ENCODE measurements at regions not wholly inside any gene's neighbourhood (a gene's known extent, or its start where the extent isn't known, plus 50 kb on each side); places are given as distances from the start of the nearest gene placed in this dataset.

DNA sequence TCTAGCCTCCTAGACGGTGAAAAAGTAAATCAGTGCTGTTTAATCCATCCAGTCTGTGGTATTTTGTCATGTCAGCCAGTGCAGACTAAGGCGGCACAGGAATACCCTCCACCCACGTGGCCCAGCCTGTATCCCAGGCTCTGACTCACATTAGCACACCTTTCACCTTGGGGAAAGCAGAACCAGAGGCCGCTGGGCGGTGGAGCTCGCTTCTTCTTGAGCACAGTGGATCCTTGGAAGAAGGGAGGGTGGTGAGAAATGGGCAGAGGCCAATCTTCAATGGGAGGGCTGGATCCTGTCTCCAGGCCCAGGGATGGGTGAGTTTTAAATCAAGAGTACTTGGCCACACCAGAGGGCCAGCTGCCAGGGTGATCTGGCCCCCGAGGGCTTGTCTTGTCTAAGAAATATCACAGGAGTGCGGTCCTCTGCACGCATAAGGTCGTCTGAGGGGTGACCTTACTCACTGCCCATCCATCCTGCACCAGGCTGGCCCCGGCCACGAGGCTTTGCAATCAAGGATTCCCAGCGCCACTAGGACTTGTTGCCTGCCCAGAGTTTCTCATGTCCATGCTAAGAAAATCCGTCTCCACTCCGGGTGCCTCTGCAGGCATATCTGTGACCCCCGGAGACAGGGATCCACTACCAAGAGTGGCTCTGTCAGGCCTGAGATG, 658.5 kb downstream of the BRD1 start:
- Histone ChIP-seq H3K27ac (no peak overlapping the region), H3K4me1 (replicated peaks in 1 of 2) (no peaks in the 10 kb centered on the region), H3K4me3 (no peak overlapping the region), H3K36me3 (replicated peaks in 1 of 2) (no peaks in the 10 kb centered on the region), H3K9me3 (replicated peaks in 1 of 3) (no peaks in the 10 kb centered on the region), H3K27me3 (no peaks in the 10 kb centered on the region)
- TF ChIP-seq POLR2A (IDR thresholded peaks at IDR 0.05), result no peak
- TF ChIP-seq, protein P1, sequence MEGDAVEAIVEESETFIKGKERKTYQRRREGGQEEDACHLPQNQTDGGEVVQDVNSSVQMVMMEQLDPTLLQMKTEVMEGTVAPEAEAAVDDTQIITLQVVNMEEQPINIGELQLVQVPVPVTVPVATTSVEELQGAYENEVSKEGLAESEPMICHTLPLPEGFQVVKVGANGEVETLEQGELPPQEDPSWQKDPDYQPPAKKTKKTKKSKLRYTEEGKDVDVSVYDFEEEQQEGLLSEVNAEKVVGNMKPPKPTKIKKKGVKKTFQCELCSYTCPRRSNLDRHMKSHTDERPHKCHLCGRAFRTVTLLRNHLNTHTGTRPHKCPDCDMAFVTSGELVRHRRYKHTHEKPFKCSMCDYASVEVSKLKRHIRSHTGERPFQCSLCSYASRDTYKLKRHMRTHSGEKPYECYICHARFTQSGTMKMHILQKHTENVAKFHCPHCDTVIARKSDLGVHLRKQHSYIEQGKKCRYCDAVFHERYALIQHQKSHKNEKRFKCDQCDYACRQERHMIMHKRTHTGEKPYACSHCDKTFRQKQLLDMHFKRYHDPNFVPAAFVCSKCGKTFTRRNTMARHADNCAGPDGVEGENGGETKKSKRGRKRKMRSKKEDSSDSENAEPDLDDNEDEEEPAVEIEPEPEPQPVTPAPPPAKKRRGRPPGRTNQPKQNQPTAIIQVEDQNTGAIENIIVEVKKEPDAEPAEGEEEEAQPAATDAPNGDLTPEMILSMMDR (IDR thresholded peaks at IDR 0.05), result no peak
- intact Hi-C loops (cut with DNase I), result no loop called here
- WGBS, 4 donors, result 59 to 67% (median 65%) methylated on average over 7 to 16 of the region's 16 CpGs
- no peak for DNase-seq

DNA sequence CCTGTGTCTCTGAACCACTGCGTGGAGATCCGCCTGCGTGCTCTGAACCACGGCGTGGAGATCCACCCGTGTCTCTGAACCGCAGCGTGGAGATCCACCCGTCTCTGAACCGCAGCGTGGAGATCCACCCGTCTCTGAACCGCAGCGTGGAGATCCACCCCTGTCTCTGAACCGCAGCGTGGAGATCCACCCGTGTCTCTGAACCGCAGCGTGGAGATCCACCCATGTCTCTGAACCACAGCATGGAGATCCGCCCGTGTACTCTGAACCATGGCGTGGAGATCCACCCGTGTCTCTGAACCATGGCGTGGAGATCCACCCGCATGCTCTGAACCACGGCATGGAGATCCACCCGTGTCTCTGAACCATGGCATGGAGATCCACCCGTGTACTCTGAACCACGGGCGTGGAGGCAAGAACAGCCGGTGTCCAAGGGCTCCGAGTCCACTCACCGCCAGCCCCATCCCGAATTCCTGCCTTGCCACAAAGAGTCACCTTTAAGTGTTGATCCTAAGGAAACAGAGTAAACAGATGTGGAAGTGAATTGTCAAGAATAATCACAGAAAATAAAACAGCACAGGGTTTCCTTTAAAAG, 659.4 kb downstream of the BRD1 start:
- TF ChIP-seq, protein P1 (IDR thresholded peaks at IDR 0.05), result no peak
- no peak for TF ChIP-seq POLR2A (IDR thresholded peaks at IDR 0.05)
- DNase-seq, result no peak
- no peaks in the 10 kb centered on the region for H3K36me3 ChIP-seq (replicated peaks in 1 of 2)
- intact Hi-C loops (cut with DNase I), result no loop called here
- H3K9me3 ChIP-seq (replicated peaks in 1 of 3), result no peaks in the 10 kb centered on the region
- WGBS, 4 donors, result 80 to 95% (median 91%) methylated on average over 8 to 34 of the region's 34 CpGs
- H3K4me1 ChIP-seq (replicated peaks in 1 of 2), result no peaks in the 10 kb centered on the region
- no peak overlapping the region for H3K4me3 ChIP-seq
- H3K27ac ChIP-seq, result no peak overlapping the region
- H3K27me3 ChIP-seq, result no peaks in the 10 kb centered on the region

DNA sequence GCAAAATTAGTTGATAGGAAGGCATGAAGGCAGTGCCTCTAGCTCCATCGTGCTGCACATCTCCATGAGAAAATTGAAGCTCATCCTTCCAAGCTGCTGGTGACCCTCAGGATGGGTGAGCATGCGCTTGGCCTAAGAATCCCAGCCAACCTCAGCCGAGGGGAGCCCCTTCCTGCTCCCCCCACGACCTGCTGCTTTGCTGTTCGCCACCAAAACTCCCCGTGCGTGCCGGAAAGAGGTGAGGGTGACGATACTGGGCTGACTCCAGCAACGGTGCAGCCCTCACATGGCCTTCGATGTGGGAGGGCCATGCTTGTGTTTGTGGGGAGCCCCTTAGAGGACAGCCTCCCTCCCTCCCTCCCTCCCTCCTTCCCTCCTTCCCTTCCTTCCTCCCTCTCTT, 660.9 kb downstream of the BRD1 start:
- no peak overlapping the region for H3K27ac ChIP-seq
- 70 to 84% (median 75%) methylated on average over 8 to 11 of the region's 11 CpGs for WGBS, 4 donors
- no peaks in the 10 kb centered on the region for H3K36me3 ChIP-seq (replicated peaks in 1 of 2)
- TF ChIP-seq POLR2A (IDR thresholded peaks at IDR 0.05), result no peak
- TF ChIP-seq, protein P1 (IDR thresholded peaks at IDR 0.05), result no peak
- intact Hi-C loops (cut with DNase I), result no loop called here
- no peak for DNase-seq
- H3K4me1 ChIP-seq (replicated peaks in 1 of 2), result no peaks in the 10 kb centered on the region
- no peaks in the 10 kb centered on the region for H3K27me3 ChIP-seq
- H3K4me3 ChIP-seq, result no peak overlapping the region
- H3K9me3 ChIP-seq (replicated peaks in 1 of 3), result no peaks in the 10 kb centered on the region

DNA sequence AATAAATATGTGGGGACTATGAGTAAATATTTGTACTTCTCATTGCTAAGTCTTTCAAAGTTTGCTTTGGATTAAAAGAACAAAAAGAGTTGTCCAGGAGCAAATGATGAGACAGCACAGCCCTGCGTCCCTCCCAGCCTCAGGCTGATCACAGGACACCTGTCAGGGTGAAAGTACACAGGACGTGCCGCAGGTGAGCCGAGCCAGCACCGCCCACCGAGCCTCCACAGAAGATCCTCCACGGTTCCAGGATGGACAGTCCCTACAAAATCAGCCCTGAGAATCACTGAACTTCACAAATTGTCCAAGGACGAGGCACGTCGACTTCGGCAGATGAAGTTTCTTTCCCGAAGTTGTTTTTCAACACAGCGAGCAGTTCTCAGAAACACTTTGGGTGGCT, 661.5 kb downstream of the BRD1 start:
- DNase-seq, result no peak
- no peaks in the 10 kb centered on the region for H3K36me3 ChIP-seq (replicated peaks in 1 of 2)
- no peaks in the 10 kb centered on the region for H3K9me3 ChIP-seq (replicated peaks in 1 of 3)
- 78 to 84% (median 79%) methylated on average over 13 of the region's 13 CpGs for WGBS, 4 donors
- no peak for TF ChIP-seq POLR2A (IDR thresholded peaks at IDR 0.05)
- TF ChIP-seq, protein P1 (IDR thresholded peaks at IDR 0.05), result no peak
- no peaks in the 10 kb centered on the region for H3K27me3 ChIP-seq
- H3K4me1 ChIP-seq (replicated peaks in 1 of 2), result no peaks in the 10 kb centered on the region
- H3K27ac ChIP-seq, result no peak overlapping the region
- no peak overlapping the region for H3K4me3 ChIP-seq
- intact Hi-C loops (cut with DNase I), result no loop called here

Measured in adrenal gland (tissue), 9 donors.